Right forelimb (tissue), 1 donor: ENCODE measurements at regions not wholly inside any gene's neighbourhood (a gene's known extent, or its start where the extent isn't known, plus 50 kb on each side); places are given as distances from the start of the nearest gene placed in this dataset.

Experiments
- DNase-seq: peaks from one replicate; pipeline ENCODE4 v3.0.0-alpha.2; 2018

DNA sequence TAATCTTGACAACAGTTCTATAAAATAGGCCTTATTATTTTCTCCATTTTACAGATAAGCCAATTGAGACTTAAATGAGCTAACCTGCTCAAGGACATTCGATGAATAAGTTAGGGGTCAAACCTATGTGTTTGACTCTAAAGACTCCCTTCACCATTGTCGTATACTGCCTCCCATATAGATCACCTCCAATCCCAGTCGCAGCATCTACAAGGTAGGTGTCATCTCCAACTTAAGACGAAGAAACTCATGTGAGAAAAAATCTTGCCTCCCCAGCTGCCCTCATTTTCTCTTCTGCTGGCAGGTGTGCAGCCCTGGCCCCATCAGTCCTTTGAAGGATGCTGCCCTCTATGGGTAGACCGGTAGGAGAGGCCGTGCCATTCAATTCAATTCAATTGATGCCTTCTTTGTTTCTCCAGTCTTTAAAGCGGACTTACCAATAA is 75.2 kb upstream of the SMARCA2 start:
- no peak for DNase-seq

- DNase-seq = no peak
These were observed 73.2 kb upstream of the SMARCA2 start for GRCh38 chr9:1941989-1942388.

DNA sequence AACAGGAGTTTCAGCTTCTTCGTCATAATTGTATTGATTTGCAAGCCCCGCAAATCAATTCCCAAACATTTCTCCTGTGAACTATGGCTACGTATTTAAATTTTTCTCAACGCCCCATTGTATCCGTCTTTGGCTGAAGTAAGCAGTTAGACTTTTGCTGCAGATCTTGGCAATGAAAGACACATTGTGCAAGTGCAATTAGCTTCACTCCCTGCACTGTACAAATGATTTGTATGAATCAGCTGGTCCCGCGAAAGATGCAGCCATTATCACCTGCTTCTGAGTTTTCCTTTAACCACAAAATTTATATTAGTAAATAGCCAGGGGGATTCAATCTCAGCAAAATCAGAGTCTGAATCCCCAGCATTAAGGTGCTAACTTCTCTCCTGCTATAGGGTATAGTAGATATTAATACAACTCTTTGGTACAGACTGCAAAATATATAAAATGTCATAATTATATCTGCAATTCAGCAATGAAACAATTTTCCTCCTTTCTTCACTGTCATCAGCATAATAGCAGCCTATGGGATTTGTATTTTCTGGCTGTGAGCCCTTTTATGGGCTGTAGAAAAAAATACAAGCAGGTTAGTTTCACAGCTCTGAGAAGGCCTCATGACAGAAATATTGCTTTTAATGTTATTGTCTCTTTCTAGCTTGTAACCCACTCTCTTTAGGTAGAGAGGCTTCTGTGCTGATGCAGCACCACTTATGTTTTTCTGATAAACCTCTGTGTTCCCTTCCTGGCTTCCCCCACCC is 68.4 kb upstream of the SMARCA2 start:
- no peak for DNase-seq

GRCh38 chr9:1947438-1947837 is 67.7 kb upstream of the SMARCA2 start:
- DNase-seq = no peak

GRCh38 chr9:1948541-1948940 is 66.6 kb upstream of the SMARCA2 start:
- DNase-seq = no peak

DNA sequence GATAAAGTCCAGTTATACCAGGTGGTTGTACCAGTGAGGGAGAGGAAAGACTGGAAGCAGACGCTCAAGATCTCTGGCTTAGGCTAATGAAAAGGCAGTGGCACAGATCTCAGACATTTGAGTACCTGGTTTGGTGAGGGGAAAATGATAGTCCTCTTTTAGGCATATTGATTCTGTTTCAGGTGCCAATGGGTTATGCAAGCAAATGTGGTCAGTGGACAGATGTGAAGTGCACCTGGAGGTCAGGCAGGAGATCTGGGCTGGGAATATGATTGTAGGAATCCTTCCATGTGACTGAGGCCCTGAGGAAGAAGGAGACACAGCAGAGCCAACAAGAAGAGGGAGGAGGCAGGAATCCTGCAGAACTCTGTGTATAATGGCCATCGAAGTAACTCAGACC is 63.7 kb upstream of the SMARCA2 start:
- no peak for DNase-seq

DNA sequence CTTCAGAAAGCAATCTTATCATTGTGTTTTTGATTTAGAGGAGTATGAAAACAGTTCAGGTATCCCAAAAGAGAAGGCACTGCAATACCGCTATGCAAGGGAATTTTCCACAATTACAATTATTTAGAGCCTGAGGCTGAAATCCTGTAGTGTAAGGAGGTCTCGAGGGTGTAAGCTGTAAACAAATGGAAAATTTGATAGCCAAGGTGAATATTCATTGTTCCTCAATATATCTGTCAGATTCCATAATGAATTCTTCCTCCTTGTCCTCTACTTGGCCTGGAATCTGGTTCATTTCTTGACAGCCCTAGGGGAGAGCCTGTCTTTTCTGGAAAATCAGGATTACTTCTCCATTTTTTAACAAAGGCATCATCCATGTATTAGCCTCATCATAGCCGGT is 63.1 kb upstream of the SMARCA2 start:
- DNase-seq = no peak

DNA sequence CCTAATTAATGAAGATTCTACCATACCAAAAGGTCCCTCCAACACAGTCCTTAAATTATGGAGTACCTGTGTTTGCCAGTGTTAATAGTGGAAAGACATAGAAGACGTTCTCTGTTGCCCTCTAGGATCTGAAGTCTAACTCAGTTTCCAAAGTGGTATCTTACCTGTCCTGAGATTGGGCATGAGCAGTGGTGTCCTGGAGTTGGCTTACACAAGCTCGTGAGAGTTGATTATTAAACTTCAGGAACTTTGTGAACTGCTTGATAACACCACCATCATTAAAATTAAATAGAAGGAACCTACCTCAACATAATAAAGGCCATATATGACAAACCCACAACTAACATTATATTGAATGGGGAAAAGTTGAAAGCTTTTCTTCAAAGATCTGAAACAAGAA is 60.9 kb upstream of the SMARCA2 start:
- DNase-seq = no peak

DNA sequence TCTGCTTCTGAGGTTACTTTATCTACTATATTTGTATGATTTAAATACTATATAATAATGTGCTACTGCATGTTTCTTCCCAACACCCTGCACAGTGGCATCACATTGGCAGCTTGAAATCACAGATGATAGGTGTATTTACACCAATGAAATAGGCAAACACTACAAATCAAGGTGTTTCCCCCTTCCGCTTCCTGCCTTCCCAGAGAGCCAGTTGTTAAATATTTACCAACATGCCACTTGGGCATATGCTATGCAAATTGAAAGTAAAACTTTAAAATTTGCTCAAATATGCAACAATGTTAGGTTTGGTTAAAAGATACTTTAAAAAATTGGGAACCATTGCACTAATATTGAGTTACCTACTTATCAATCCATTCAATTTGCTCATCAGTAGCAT is 58.2 kb upstream of the SMARCA2 start:
- DNase-seq = no peak

DNA sequence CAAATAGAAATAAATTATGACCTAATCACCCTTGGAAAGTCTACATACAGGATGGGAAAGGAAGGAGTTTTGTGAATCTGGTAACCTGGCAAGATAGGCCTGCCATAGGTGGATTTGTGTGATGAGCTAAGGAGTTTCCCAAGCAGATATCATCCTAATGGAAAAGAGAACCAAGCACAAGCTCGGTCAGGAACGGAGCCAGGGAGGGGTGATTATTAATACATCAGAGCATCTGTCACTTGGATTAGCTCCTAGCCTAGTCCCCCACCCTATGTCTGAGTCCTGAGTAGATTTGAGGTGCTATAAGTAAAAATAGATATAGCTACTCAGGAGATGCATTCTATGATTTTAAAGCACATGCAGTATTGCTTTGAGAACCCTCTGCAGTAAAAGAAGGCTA is 57.3 kb upstream of the SMARCA2 start:
- no peak for DNase-seq

- no peak for DNase-seq
These were observed 55.8 kb upstream of the SMARCA2 start for GRCh38 chr9:1959371-1959770.

- no peak for DNase-seq
These were observed 54.7 kb upstream of the SMARCA2 start for GRCh38 chr9:1960342-1961042.

GRCh38 chr9:1962122-1962521 is 53.0 kb upstream of the SMARCA2 start:
- no peak for DNase-seq

- DNase-seq = no peak
These were observed 52.5 kb upstream of the SMARCA2 start for GRCh38 chr9:1962588-1963106.

- no peak for DNase-seq
These were observed 51.1 kb upstream of the SMARCA2 start for GRCh38 chr9:1964093-1964492.
